ENCODE measurements at regions not wholly inside any gene's neighbourhood (a gene's known extent, or its start where the extent isn't known, plus 50 kb on each side); places are given as distances from the start of the nearest gene placed in this dataset.
"Not testable (repeated sequence)": the region's sequence is repeated elsewhere in the genome, so short reads cannot be mapped to it uniquely, and the experiment has no call there.

DNA sequence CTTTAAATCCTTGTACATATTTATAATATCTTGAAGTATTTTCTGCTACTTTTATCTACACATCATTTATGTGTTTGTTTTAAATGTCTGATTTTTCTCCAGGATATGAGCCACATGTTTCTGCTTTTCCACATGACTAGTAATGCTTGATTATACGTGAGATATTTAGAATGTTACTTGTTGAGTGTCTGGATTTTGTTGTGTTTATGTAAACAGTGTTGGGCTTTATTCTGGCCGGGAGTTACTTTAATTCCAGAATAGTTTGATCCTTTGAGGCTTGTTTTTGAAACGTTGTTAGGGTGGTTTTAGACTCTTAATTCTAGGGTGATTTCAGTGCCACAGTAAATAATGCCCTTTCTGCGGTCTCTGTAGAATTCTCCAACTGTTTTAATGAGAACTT lies 252.9 kb downstream of the BLID start:
- Histone ChIP-seq H3K27ac (no peak overlapping the region), H3K36me3 (replicated peaks in 1 of 2) (no peaks in the 10 kb centered on the region), H3K4me3 (no peak overlapping the region), H3K27me3 (no peaks in the 10 kb centered on the region), H3K4me1 (replicated peaks in 1 of 2) (no peaks in the 10 kb centered on the region), H3K9me3 (replicated peaks in 1 of 3) (no peaks in the 10 kb centered on the region)
- DNase-seq = no peak
- intact Hi-C loops (cut with DNase I) = no loop called here
- TF ChIP-seq, protein P1, sequence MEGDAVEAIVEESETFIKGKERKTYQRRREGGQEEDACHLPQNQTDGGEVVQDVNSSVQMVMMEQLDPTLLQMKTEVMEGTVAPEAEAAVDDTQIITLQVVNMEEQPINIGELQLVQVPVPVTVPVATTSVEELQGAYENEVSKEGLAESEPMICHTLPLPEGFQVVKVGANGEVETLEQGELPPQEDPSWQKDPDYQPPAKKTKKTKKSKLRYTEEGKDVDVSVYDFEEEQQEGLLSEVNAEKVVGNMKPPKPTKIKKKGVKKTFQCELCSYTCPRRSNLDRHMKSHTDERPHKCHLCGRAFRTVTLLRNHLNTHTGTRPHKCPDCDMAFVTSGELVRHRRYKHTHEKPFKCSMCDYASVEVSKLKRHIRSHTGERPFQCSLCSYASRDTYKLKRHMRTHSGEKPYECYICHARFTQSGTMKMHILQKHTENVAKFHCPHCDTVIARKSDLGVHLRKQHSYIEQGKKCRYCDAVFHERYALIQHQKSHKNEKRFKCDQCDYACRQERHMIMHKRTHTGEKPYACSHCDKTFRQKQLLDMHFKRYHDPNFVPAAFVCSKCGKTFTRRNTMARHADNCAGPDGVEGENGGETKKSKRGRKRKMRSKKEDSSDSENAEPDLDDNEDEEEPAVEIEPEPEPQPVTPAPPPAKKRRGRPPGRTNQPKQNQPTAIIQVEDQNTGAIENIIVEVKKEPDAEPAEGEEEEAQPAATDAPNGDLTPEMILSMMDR (IDR thresholded peaks at IDR 0.05) = no peak
- TF ChIP-seq POLR2A (IDR thresholded peaks at IDR 0.05) = no peak
- WGBS, 4 donors = 78 to 85% (median 82%) methylated on average over 4 of the region's 4 CpGs

DNA sequence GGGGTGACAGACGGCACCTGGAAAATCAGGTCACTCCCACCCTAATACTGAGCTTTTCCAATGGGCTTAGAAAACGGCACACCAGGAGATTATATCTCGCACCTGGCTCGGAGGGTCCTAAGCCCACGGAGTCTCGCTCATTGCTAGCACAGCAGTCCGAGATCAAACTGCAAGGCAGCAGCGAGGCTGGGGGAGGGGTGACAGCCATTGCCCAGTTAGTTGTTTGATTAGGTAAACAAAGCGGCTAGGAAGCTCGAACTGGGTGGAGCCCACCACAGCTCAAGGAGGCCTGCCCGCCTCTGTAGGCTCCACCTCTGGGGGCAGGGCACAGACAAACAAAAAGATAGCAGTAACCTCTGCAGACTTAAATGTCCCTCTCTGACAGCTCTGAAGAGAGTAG lies 260.9 kb downstream of the BLID start:
- WGBS, 4 donors = 81 to 91% (median 86%) methylated on average over 1 to 11 of the region's 11 CpGs
- intact Hi-C loops (cut with DNase I); DNase-seq; H3K27ac ChIP-seq; H3K9me3 ChIP-seq (replicated peaks in 1 of 3); H3K36me3 ChIP-seq (replicated peaks in 1 of 2); H3K27me3 ChIP-seq; H3K4me1 ChIP-seq (replicated peaks in 1 of 2); H3K4me3 ChIP-seq: not testable (repeated sequence)

DNA sequence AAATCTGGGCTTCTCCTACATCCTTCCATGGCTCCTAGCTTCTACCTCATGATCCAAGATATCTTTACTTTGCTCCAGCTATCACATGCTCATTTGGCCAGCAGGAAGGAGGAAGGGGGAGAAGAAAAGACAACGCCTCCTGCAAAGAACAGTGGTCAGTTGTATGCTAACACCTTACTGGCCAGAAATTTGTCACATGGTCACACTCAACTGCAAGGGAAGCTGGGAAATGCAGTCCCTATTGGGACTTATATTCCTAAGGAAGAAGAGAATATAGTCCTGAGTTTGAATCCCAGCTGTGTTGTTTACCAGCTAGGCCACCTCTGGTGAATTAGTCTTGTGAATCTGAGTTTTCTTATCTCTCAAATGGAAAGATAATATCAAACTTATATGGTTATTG lies 272.0 kb downstream of the BLID start:
- WGBS, 4 donors = 83 to 100% (median 89%) methylated on average over 1 of the region's 1 CpG
- H3K4me1 ChIP-seq (replicated peaks in 1 of 2) = no peaks in the 10 kb centered on the region
- no peak overlapping the region for H3K27ac ChIP-seq
- H3K9me3 ChIP-seq (replicated peaks in 1 of 3) = no peaks in the 10 kb centered on the region
- no peak overlapping the region for H3K4me3 ChIP-seq
- no peak for DNase-seq
- TF ChIP-seq, protein P1 (IDR thresholded peaks at IDR 0.05) = no peak
- no peak for TF ChIP-seq POLR2A (IDR thresholded peaks at IDR 0.05)
- no peaks in the 10 kb centered on the region for H3K27me3 ChIP-seq
- H3K36me3 ChIP-seq (replicated peaks in 1 of 2) = no peaks in the 10 kb centered on the region
- intact Hi-C loops (cut with DNase I) = no loop called here

DNA sequence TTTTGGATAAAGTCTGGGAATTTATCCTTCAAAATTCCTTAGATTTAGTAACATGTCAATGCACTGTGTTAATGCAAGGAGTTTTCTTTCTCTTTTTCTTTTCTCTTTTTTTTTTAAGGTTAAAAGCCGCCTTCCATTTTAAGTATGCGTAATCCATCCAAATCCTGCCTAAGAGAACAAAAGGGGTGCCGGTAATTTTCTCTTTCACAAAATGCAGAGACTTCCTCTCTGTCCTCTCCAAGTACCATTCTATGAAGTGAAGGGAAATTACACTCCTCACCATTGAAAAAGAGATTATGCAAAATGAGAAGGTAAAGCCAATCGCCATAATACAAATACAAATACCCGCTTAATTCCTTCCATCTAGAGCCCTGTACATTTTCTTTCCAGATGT lies 273.8 kb downstream of the BLID start:
- Histone ChIP-seq H3K27me3 (no peaks in the 10 kb centered on the region), H3K4me3 (no peak overlapping the region), H3K36me3 (replicated peaks in 1 of 2) (no peaks in the 10 kb centered on the region), H3K4me1 (replicated peaks in 1 of 2) (no peaks in the 10 kb centered on the region), H3K27ac (no peak overlapping the region), H3K9me3 (replicated peaks in 1 of 3) (no peaks in the 10 kb centered on the region)
- 93 to 96% (median 94%) methylated on average over 5 of the region's 5 CpGs for WGBS, 4 donors
- intact Hi-C loops (cut with DNase I) = no loop called here
- TF ChIP-seq, protein P1 (IDR thresholded peaks at IDR 0.05) = no peak
- TF ChIP-seq POLR2A (IDR thresholded peaks at IDR 0.05) = no peak
- DNase-seq = no peak

DNA sequence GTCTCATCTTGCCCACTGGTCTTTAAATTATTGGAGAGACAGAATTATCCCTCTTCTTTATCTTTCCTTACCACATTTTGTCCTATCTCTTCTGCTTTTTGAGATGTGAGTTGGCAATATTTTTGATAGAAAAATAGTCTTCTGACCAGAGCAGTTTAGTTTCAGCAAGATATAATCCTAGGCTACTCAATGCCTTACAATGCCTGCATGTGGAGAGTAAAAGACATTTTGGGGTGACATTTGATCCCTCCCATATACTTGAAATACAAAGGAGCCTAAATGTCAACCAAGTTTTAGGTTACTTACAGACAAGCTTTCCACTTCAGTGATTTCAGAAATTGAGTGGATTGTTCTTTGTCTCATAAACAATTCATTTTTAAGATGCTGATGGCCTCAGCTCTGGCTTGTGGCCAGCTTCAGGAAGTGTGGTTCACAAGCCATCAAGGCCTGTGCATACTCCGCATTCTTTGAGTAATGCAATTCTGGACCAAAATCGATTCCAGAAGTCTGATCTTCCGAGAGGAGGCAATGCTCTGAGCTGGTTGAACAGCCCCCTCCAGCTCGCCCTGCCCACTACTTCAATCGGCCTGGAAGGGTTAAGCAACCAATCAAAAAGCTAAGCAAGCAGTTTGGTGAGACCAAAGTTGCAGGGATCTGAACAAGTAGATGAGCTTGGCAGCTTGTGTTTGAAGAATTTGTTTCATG lies 274.4 kb downstream of the BLID start:
- TF ChIP-seq, protein P1 (IDR thresholded peaks at IDR 0.05) = no peak
- no peak for TF ChIP-seq POLR2A (IDR thresholded peaks at IDR 0.05)
- Histone ChIP-seq H3K4me1 (replicated peaks in 1 of 2) (no peaks in the 10 kb centered on the region), H3K36me3 (replicated peaks in 1 of 2) (no peaks in the 10 kb centered on the region), H3K4me3 (no peak overlapping the region), H3K27ac (no peak overlapping the region), H3K27me3 (no peaks in the 10 kb centered on the region), H3K9me3 (replicated peaks in 1 of 3) (no peaks in the 10 kb centered on the region)
- DNase-seq = no peak
- 57 to 66% (median 63%) methylated on average over 4 to 5 of the region's 5 CpGs for WGBS, 4 donors
- intact Hi-C loops (cut with DNase I) = no loop called here

Data from adrenal gland (tissue), 9 donors.